NCI-H128 (cell line): ENCODE measurements at regions not wholly inside any gene's neighbourhood (a gene's known extent, or its start where the extent isn't known, plus 50 kb on each side); places are given as distances from the start of the nearest gene placed in this dataset.

Experiments used
- DNase-seq: peaks from one replicate; lab custom pipeline; 2025; ENCODE audit not compliant: unreplicated experiment; lab: John Stamatoyannopoulos, UW

DNA sequence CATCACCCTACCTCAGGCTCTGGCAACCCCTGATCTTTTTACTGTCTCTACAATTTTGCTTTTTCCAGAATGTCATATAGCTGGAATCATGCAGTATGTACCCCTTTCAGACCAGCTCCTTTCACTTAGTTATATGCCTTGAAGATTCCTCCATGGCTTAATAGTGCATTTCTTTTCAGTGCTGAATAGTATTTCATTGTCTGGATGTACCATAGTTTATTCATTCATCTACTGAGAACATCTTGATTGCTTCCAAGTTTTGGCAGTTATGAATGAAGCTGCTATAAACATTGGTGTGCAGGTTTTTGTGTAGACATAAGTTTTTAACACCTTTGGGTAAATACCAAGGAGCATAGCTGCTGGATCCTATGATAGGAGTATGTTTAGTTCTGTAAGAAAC lies 50.8 kb upstream of the ANP32A start:
- DNase-seq, result no peak

- no peak for DNase-seq
Measured at GRCh38 chr15:68874788-68875187, 54.1 kb upstream of the ANP32A start.

GRCh38 chr15:68875377-68876116 lies 54.8 kb upstream of the SPESP1 start:
- DNase-seq, result peak; percentile 49

DNA sequence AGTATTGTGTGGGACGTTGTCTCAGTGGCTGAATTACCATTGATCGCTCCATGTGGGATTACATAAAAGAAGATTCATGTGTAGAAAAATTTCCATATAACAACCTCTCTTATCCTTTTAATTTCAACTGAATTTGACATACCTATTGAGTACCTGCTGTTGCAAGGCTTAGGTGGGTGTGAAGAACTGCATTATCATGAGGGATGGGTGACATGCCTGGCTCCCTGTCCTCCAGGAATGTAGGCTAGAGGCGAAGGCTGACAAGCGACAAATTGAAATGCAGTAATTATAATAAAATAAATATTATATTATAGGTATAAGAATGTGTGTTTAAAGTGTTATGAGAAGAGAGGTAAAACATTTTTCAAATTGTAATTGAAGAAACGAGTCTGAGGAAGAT lies 52.7 kb upstream of the SPESP1 start:
- no peak for DNase-seq

DNA sequence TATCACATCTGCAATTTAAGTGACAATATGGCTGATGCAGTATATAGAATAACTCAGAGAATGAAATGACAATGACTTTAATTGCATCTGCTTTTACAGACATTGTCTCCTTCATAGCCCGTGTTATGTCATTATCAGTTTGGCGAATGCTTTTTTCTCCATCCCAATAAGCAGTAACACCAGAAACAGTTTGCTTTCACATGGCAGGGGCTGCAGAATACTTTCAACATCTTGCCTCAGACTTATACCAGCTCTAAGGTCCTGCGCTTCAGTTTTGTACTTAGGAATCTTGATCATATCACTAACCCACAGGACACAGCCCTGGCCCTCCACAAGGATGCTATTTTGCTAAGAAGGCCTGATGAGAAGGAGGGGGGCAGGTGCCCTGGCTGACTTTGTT lies 49.9 kb upstream of the SPESP1 start:
- no peak for DNase-seq
